VCaP (cell line): ENCODE measurements at regions not wholly inside any gene's neighbourhood (a gene's known extent, or its start where the extent isn't known, plus 50 kb on each side); places are given as distances from the start of the nearest gene placed in this dataset.

ENCODE experiments used
- H3K27ac ChIP-seq: fragments of 450-650 bp; 2 replicates; pipeline ENCODE4 v1.5.1; 2017
- TF ChIP-seq, protein P1 (sequence below): fragments of 450-650 bp; conservative IDR thresholded peaks from 2 replicates; pipeline ENCODE4 v1.5.1; 2017; ENCODE audit warnings: mild to moderate bottlenecking, moderate library complexity

- TF ChIP-seq, protein P1, sequence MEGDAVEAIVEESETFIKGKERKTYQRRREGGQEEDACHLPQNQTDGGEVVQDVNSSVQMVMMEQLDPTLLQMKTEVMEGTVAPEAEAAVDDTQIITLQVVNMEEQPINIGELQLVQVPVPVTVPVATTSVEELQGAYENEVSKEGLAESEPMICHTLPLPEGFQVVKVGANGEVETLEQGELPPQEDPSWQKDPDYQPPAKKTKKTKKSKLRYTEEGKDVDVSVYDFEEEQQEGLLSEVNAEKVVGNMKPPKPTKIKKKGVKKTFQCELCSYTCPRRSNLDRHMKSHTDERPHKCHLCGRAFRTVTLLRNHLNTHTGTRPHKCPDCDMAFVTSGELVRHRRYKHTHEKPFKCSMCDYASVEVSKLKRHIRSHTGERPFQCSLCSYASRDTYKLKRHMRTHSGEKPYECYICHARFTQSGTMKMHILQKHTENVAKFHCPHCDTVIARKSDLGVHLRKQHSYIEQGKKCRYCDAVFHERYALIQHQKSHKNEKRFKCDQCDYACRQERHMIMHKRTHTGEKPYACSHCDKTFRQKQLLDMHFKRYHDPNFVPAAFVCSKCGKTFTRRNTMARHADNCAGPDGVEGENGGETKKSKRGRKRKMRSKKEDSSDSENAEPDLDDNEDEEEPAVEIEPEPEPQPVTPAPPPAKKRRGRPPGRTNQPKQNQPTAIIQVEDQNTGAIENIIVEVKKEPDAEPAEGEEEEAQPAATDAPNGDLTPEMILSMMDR: no peak
Measured at GRCh38 chr5:10160241-10160640, 89.4 kb downstream of the ATPSCKMT start.

GRCh38 chr5:10158886-10159285, 90.8 kb downstream of the ATPSCKMT start:
- no peak overlapping the region for H3K27ac ChIP-seq
- TF ChIP-seq, protein P1: no peak

More at GRCh38 chr5:10160241-10160640, 89.4 kb downstream of the ATPSCKMT start:
- no peak overlapping the region for H3K27ac ChIP-seq

- H3K27ac ChIP-seq: no peak overlapping the region
- TF ChIP-seq, protein P1: no peak
Measured at GRCh38 chr5:10157085-10157669, 92.5 kb downstream of the ATPSCKMT start.

GRCh38 chr5:10155897-10156667, 93.6 kb downstream of the ATPSCKMT start:
- TF ChIP-seq, protein P1: no peak

GRCh38 chr5:10153808-10154537, 95.7 kb downstream of the ATPSCKMT start:
- H3K27ac ChIP-seq: no peak overlapping the region
- TF ChIP-seq, protein P1: no peak

More at GRCh38 chr5:10155897-10156667, 93.6 kb downstream of the ATPSCKMT start:
- no peak overlapping the region for H3K27ac ChIP-seq

DNA sequence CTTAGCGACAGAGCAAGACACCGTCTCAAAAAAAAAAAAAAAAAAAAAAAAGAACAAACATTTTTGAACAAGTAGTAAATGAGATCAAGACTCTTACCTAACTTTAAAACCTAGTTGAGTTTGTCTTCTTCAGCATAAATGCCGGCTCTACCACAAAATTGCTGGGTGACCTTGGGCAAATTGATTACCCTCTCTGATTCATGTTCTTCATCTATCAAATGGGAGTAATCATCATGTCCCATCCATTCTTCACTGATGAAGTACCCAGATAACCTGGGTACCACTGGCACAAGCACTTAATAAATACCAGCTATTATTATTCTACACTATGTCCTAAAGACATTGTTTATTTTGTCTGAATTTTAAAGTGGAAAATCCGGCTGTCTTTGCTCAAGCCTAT, 96.3 kb downstream of the ATPSCKMT start:
- TF ChIP-seq, protein P1: no peak
- no peak overlapping the region for H3K27ac ChIP-seq

GRCh38 chr5:10151656-10152055, 98.0 kb downstream of the ATPSCKMT start:
- TF ChIP-seq, protein P1: no peak
- H3K27ac ChIP-seq: no peak overlapping the region
